ENCODE measurements at regions not wholly inside any gene's neighbourhood (a gene's known extent, or its start where the extent isn't known, plus 50 kb on each side); places are given as distances from the start of the nearest gene placed in this dataset.

DNA sequence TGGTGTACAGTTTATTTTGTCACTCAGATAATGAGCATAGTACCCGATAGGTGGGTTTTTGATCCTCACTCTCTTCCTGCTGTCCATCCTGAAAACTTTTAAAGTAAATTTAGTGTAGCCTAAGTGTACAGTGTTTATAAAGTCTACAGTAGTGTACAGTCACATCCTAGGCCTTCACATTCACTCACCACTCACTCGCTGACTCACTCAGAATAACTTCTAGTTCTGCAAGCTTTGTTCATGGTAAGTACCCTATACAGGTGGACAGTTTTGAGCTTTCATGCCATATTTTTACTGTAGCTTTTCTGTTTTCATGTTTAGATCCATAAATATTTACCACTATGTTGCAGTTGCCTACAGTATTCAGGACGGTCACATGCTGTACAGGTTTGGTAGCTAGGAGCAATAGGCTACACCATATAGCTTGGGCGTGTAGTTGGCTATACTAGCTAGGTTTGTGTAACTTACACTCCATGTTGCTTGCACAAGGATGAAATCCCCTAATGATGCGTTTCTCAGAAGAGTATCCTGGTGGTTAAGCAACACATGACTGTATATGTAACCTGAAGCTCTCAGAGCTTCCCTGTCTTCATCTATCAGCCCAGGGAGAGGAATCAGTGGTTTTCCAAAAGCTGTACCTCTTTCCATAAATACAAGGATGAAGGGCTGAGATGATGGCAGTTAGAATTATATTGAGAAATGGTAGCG is 87.6 kb upstream of the SLC25A26 start:
- DNase-seq (ENCODE audit: low read depth): peak; percentile 72

DNA sequence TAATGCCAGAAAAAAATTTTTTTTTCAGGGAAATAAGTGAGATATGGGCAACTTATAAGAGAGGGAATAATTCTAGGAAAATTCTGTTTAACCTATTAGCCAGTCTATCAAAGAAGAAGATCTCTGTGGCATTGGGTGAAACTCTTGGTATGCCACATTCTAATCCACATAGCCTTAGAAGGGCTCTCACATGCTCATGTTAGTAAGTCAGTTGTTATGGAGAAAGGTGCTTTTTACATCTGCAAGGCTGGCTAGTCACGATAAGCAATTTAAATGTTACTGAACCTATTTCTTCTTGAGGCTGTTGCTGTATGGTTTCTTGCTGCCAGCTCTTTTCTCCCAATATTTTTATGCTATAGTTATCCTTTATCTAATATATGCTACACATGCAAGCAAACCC is 89.9 kb upstream of the MAGI1 start:
- DNase-seq (ENCODE audit: low read depth): no peak

DNA sequence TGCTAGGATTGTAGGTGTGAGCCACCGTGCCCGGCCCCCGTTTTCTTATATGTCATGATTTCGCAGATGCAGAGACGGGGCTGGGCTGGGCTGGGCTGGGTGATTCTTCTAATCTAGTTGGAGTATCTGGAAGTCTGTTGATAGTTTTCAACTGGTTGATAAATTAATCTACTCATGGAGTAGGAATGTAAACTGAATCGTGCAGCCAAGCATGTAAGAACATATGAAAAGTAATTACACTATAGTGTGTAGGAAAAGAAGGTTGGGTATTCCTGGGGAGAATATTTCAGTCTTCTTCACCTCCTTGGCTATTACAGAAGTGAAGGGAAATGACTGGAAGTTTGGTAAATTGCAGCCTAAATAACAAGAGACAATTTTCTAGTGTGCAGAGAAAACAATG is 82.6 kb upstream of the MAGI1 start:
- DNase-seq (ENCODE audit: low read depth): peak; percentile 64

DNA sequence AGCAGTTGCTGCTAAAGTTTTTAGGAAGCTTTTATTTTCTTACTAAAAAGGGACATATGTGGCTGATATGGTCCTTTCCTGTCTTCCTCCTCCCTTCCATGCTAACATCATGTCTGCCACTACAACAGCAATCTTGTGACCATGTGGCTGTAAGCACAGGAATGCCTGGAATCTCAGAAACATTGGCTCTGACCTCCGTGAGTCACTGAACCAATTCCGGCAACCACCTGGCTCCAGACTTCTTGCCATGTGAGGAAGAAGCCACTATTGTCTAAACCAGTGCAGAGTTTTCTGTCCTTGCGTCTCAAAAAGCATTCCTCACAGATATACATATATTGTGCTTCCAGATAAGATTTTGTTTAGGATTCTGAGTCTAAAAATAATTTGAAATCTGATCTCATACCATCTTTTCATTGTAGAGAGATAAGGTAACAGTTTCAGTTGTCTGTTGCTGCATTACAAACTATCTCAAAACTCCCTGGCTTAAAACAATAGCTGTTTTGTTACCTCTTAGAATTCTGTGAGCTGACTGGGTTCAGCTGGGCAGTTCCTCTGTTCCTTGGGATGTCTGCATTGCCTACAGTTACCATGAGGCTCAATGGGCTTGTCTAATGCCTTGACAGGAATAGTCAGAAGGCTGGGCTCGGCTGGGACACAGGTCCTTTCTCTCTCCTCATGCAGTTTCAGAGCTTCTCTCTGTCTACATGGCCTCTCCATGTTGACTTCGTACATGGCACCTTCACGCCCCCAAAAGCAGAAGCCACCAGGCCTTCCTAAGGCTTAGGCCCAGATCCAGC is 77.3 kb upstream of the MAGI1 start:
- DNase-seq (ENCODE audit: low read depth): peak; percentile 90

DNA sequence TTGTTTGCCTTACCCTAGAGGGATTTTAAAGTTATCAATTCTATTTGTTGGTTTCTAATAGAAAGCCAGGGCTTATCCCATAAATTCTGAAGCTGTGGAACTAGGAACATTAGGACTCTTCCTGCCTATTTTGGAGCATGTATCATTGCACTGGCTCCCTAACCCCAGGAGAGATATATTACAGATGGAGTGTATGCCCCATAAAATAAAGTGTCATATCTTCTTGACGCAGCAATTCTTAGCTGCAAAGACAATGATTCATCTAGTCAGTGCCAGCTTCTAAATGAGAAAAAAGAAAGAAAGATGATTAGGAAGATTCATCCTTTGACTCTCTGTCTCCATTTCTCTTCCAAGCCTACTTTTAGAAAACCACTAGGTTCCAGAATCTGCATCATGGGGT is 74.8 kb upstream of the MAGI1 start:
- DNase-seq (ENCODE audit: low read depth): no peak

DNA sequence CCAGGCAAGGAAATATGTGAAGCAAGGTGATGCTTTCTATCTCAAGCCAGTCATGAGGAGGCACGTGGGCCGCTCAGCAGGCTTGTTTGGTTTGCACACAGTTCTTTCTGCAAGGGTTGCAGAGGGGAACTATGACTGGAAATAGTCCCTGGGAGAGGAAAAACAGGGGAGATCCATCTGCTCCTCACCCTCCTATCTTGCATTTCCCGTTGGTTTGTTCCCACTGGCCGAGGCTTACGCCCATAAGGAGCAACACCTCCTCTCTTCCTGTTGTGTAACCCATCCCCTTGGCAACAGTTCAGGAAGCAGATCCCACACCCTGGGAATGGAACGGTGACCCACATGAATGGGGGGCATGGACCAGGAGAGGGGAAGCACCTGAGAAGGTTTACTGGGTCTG is 72.1 kb upstream of the MAGI1 start:
- DNase-seq (ENCODE audit: low read depth): peak; percentile 72

DNA sequence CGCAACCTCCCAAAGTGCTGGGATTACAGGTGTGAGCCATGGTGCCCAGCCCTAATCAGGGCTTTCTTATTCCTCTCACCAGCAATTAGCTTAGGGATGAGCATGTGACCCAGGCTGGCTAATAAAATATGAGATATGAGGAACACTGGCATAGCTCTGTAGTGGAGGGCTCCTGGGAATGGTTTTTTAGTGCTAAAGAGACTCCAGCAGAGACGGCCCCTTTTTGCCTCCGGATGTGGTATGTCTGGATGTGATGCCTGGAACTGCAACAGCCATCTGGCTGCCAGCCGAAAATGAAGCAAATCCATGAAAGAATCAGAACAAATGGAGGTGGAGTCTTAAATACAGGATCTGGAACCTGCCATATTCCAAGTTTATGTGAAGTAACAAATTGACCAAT is 69.1 kb upstream of the MAGI1 start:
- DNase-seq (ENCODE audit: low read depth): peak; percentile 71

DNA sequence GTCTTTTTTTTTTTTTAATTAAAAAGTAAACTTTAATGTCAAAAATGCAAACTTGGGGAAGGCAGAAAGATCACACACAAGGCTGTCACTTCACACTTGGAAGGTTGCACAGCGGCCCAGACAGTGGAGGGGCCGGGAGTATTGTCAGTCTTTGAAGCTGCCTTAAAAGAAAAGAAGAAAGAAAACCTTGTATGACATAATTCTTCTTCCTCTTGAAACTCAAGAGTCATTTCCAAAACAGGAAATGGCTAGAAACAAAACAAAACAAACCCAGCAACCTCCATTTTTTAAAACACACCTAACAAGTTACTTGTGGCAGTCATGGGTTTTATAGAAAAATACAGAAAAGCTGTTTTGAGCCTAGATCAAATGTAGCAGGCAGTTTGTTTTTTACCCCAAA is 68.1 kb upstream of the MAGI1 start:
- no peak for DNase-seq (ENCODE audit: low read depth)

DNA sequence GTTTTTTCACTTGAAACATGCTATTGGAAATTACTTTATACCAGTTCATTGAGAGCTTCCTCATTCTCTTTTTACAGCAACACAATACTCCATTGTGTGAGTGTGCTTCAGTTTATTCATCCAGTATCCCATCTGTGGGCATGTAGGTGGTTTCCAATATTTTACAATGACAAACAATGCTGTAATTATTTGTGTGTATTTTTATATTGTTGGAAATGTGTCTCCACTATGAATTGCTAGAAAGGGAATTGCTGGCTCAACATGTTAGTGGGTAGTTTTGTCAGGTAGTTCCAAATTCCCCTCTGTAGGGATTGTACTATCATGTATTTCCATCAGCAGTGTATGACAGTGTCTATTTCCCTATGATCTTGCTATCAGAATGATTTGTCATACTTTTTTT is 65.8 kb upstream of the MAGI1 start:
- DNase-seq (ENCODE audit: low read depth): no peak

DNA sequence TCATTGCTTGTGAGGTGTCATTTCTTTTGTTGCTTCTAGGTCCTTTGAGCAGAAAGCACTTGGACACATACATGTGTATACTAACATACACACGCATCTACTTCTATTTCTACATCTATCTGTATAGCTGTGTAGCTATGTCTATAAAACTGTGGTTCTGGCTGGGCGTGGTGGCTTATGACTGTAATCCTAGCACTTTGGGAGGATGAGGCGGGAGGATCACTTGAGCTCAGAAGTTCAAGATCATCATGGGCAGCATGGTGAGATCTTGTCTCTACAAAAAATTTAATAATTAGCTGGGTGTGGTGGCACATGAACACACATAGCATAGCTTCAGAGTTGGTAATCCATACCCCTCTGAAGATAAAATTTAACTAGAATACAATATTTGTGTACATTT is 65.0 kb upstream of the MAGI1 start:
- DNase-seq (ENCODE audit: low read depth): no peak

DNA sequence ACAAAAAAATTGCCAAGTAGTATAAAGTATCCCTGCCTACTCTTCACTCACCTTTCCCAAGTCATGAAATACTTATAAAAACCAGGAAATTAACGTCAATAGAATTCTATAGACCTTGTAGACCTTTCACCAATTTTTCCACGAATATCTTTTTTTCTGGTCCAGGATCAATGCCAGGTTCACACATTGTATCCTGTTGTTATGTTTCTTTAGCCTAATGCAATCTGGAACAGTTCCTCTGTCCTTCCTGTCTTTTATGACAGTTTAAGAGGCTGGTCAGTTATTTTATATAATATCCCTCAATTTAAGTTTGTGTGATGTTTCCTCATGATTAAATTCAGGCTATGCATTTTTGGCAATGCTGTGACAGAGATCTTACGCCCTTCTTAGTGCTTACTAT is 63.2 kb upstream of the MAGI1 start:
- no peak for DNase-seq (ENCODE audit: low read depth)

DNA sequence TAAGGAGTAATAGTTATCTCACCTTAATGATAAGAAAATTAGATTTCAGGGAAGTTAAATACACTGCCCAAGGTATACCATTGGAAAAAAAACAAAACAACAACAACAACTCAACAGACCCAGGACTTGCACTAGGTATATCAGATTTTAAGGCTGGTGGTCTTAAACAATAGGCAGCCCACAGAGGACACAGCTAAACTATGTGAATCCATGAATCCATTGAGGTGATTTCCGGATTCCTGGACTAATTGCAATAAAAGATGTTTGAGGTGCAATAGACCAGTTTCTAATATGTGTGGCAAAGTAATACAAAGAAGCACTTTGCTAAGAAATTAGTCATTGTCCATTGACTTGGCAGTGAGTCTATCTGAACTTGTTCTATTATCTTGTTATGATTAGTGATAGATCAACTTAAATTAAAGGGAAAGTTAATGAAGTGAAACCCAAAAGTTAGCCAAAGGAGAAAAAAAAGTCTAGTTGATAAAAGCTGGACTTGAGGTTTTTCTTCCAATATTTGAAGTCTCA is 60.9 kb upstream of the MAGI1 start:
- DNase-seq (ENCODE audit: low read depth): no peak

DNA sequence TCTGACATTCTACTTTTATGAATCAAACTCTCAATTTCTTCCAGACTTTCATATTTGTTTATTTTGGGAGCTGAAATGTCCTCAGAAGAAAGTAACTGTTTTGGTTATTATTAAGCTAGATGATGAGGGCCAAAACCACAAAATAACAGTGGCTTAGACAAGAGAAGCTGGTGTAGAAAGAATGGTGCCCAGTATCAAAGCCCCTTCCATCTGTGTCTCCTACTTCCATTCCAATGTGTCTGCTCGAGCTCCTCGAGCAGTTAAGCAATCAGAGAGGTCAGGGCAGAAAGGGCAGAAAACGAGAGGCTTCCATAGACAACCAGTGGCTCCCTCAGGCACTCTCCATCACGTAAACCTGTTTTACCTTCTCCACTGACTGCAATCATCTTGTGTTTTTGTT is 59.7 kb upstream of the MAGI1 start:
- peak; percentile 62 for DNase-seq (ENCODE audit: low read depth)

DNA sequence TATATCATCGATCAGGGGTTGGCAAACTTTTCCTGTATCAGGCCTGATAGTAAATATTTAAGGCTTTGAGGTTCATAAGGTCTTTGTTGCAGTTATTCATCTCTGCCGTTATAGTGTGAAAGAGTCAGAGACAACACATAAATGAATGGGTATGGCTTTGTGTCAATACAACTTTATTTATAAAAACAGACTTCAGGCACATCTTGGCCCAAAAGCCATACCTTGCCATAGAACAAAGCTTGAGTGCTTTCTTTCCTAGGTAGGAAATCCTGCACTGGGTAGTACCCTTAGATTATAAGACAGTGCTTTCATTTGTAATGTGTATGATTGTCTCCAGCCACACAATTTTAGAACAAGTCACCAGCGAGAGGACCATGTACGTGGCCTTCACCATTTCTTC is 58.9 kb upstream of the MAGI1 start:
- DNase-seq (ENCODE audit: low read depth): no peak

DNA sequence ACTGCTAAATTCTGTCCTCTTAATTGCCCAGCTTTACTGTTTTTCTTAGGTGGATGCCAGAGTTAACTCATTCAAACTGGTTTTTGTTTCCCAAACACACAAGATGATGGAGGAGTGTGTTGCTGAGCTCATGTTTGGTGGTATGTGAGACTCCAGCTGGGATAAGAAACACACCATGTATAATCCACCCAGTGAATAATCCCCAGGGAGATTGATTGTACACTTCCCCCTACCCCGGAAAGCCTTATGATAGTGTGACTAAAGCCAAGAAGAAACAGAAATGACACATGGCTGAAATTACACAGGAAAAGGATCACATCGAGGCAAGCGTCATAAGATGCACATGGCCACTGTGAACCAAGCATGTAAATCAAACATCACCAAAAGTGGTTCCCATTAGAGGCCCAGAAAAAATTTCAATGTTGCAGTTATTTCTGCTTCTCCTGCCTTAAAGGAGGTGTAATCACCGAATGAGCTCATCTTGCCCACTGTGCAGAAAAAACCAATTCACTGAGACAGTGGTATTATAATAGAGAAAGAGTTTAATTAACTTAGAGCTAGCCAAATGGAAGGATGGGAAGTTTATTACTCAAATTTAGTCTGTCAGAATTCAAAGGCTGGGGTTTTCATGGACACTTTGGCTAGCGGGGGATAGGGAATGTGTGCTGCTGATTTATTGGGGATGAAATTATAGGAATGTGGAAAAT is 56.7 kb upstream of the MAGI1 start:
- DNase-seq (ENCODE audit: low read depth): peak; percentile 3

DNA sequence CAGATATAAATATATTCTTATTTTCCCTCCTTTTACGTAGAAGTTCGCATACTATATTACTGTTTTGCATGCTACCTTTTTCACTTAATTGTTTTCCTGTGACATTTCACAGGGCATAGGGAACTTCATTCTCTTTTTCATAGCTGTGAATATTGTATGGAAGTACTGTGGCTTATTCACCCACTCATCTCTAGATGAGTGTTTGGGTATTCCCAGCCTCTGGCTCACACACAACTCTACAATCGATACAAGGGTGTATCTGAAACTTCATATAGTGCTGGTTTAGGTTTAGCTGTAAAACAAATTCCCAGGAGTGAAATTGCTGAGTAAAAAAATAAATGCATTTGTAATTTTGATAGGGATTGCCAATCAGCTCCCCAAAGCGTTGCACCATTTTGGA is 55.3 kb upstream of the MAGI1 start:
- DNase-seq (ENCODE audit: low read depth): no peak

DNA sequence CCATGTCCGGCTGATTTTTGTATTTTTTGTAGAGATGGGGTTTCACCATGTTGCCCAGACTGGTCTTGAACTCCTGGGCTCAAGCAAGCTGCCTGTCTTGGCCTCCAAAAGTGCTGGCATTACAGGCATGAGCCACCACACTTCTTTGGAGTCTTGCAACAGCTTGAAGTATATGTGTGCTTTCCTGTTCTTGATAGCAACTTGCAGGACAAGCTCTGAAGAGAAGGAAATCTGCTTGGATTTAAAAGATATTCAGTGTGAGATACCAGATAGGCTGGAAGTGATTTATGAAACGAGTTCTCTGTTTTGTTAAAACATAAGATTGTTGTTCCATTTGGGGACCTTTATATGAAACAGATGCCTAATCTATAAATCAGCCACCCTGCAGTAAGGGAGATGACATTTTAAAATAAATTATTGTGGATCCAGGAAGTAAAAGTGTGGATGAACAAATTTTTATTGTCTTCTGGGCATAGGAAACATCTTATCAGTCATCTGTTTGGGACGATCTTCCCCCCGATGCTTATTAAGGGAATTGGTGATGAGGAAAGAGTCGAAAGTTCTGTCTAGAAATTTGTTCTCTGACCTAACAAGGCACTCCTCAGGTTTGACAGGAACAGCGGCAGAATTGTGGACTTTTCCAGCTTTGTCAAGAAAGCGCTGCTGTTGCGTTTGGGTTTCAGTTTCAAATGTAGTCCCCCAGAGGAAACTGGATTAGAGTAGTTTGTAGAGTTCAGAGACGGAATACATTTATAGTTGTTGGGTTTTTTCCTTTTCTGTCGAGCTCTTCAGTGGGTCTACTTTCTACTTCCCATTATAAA is 53.7 kb upstream of the MAGI1 start:
- peak; percentile 18 for DNase-seq (ENCODE audit: low read depth)

Measured in amniotic epithelial cell (primary cell).